ENCODE measurements at regions not wholly inside any gene's neighbourhood (a gene's known extent, or its start where the extent isn't known, plus 50 kb on each side); places are given as distances from the start of the nearest gene placed in this dataset.
"Not testable (repeated sequence)": the region's sequence is repeated elsewhere in the genome, so short reads cannot be mapped to it uniquely, and the experiment has no call there.

GRCh38 chr6:3615391-3616380 is 135.8 kb downstream of the PXDC1 start:
- no peak for DNase-seq (ENCODE audit: low read depth)
- no peak overlapping the region for H3K4me3 ChIP-seq (ENCODE audit: low read depth, low read length)
- no peak for TF ChIP-seq CTCF (conservative IDR thresholded peaks at IDR 0.05; ENCODE audit: low read depth, low read length)

GRCh38 chr6:3614918-3615317 is 136.6 kb downstream of the PXDC1 start:
- no peak for DNase-seq (ENCODE audit: low read depth)
- no peak for TF ChIP-seq CTCF (conservative IDR thresholded peaks at IDR 0.05; ENCODE audit: low read depth, low read length)
- no peak overlapping the region for H3K4me3 ChIP-seq (ENCODE audit: low read depth, low read length)

- not testable (repeated sequence) for DNase-seq (ENCODE audit: low read depth); H3K4me3 ChIP-seq (ENCODE audit: low read depth, low read length)
These were observed 137.9 kb downstream of the PXDC1 start for GRCh38 chr6:3613565-3613964.

GRCh38 chr6:3612341-3613041 is 139.0 kb downstream of the PXDC1 start:
- no peak overlapping the region for H3K4me3 ChIP-seq (ENCODE audit: low read depth, low read length)
- no peak for TF ChIP-seq CTCF (conservative IDR thresholded peaks at IDR 0.05; ENCODE audit: low read depth, low read length)
- no peak for DNase-seq (ENCODE audit: low read depth)

- TF ChIP-seq CTCF (conservative IDR thresholded peaks at IDR 0.05; ENCODE audit: low read depth, low read length) = no peak
- H3K4me3 ChIP-seq (ENCODE audit: low read depth, low read length) = no peak overlapping the region
- DNase-seq (ENCODE audit: low read depth) = no peak
These were observed 140.6 kb downstream of the PXDC1 start for GRCh38 chr6:3610921-3611320.

GRCh38 chr6:3610206-3610605 is 141.3 kb downstream of the PXDC1 start:
- DNase-seq (ENCODE audit: low read depth) = no peak
- H3K4me3 ChIP-seq (ENCODE audit: low read depth, low read length) = no peak overlapping the region
- no peak for TF ChIP-seq CTCF (conservative IDR thresholded peaks at IDR 0.05; ENCODE audit: low read depth, low read length)

GRCh38 chr6:3609388-3609787 is 142.1 kb downstream of the PXDC1 start:
- TF ChIP-seq CTCF (conservative IDR thresholded peaks at IDR 0.05; ENCODE audit: low read depth, low read length) = no peak
- no peak for DNase-seq (ENCODE audit: low read depth)
- no peak overlapping the region for H3K4me3 ChIP-seq (ENCODE audit: low read depth, low read length)
